GM18951 (cell line): ENCODE measurements at regions not wholly inside any gene's neighbourhood (a gene's known extent, or its start where the extent isn't known, plus 50 kb on each side); places are given as distances from the start of the nearest gene placed in this dataset.

ENCODE experiments used
- POLR2A ChIP-seq: IDR thresholded peaks from 4 replicates; pipeline ENCODE4 v1.6.1; 2011; ENCODE audit warnings: mild to moderate bottlenecking; ENCODE audit not compliant: insufficient read length, insufficient read depth; ENCODE audit errors: extremely low read depth
- in situ Hi-C: fragments of 300-500 bp; cut with MboI; formaldehyde crosslinking; loops from one replicate; pipeline ENCODE4 v1.12.0; 2022; ENCODE audit warnings: low sequenced_read_pairs, mixed read lengths, inconsistent platforms; ENCODE audit not compliant: unreplicated experiment

DNA sequence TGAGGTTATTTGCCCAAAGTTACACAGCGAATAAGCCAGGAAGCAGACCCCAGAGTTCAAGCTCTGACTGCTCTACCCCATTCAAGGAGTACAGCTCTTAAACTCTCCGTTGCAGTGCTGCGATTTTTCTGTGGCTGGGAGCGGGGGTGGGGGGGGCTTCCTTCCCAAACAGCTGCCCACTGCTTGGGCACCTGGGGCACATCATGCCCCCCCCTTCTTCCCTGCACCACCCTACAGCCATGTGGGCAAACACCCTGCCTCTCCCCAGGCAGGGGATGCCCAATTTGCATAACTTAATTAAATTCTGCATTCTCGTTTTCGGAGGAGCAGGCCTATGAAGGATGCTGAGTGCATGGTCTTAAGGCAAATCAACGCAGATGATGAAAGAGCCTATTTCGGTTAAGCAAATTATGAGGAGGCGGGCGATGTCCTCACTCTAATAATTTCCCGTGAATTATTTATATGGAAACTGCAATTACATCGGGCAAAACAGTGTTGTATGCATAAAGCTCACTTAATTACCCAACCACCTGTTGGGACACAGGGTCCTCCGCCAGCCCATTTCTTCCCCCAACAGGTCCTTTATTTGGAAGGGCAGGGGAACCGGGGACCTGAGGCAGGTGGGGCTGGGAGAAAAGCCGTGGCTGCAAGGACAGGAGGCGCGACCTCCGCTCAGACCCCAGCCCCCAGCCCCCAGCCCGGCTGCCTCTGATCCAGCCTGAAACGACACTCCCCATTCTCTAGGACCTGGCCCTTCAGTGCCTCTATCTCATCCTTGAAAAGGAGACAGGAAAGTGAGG lies 610.5 kb downstream of the BUD13 start:
- TF ChIP-seq POLR2A = no peak
- in situ Hi-C loops = no loop called here

DNA sequence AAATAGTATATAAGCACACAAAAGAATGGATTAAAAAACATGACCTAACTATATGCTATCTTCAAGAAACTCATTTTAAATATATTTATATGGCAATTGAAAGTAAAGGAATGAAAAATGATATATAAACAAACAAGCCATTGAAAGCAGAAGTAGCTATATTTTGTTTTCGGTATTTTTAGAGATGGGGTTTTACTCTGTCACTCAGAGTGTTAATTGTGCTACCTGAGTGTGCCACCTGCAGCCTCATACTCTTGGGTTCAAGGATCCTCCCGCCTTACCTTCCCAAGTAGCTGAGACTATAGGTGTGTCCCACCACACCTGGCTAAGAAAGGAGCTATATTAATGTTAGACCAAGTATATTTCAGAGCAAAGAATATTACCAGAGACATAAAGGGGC lies 624.1 kb downstream of the BUD13 start:
- in situ Hi-C loops = no loop called here

DNA sequence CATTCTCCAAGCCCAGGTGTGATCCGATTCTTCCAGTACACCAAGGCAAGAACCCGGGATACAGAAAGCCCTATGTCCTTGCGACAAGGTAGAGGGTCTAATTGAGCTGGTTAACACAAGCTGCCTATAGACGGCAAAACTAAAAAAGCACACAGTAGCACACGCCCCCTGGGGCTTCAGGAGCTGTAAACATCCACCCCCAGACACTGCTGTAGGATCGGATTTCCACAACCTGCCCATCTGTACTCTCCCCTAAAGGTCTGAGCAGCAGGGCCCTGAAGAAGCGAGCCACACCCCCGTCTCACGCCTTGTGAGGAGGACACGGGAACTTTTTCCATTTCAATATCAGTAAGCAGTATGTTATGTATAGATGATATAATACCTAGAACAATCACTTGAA lies 624.7 kb downstream of the BUD13 start:
- TF ChIP-seq POLR2A = no peak
- in situ Hi-C loops = no loop called here

More for the DNA sequence above, 624.1 kb downstream of the BUD13 start:
- TF ChIP-seq POLR2A = no peak

DNA sequence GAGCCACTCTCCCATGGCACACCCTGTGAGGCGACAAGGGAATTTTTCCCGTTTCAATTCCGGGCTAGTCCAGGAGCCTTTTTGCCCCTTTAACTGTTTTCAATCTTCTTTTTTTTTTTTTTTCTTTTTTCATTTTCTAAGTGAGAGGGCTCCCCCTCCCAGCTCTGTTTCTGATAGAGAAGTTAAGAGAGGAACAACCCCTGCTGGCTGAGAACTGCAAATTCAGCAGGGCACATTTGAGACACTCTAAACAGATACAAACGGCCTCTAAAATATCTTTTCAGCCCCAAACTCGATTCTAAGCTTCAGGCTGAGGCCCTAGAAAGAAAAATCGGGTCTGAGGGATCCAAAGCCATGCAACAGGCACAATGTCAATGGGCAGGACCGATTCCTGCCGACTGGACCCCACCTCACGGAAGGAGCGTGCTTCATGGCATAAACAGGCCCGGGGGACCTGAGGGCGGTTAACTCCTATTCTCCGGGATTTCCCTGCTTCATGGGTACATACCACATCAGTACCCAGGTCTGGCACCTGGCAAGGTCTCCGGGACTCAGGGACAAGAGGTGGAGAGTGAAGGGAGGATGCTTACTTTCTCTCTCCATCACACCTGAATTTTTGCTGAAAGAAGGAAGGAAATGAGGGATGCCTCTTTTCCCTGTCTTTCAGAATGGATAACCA lies 627.5 kb downstream of the BUD13 start:
- TF ChIP-seq POLR2A = no peak
- in situ Hi-C loops = no loop called here

DNA sequence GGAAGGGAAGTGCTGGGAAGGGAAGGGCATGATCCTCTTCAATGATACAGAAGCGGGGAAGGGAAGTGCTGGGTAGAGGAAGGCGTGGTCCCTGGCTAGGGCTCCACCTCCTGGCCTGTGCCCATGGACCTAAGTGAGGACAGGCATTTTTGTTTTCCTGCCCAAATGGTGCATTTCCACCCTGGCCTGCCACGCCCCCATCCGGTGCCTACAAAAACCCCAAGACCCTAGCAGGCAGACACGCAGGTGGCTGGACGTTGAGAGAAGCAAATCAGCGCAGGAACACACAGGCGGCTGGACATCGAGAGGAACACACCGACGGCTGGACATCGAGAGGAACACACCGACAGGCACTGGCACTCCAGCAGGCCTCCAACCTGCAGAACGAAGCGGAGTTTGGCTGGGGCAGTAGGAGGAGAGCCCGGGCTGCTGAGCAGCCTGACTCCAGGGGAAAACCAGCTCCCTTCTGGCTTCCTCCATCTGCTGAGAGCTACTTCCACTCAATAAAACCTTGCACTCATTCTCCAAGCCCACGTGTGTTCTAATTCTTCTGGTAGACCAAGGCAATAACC lies 628.3 kb downstream of the BUD13 start:
- in situ Hi-C loops = no loop called here
- TF ChIP-seq POLR2A = no peak

DNA sequence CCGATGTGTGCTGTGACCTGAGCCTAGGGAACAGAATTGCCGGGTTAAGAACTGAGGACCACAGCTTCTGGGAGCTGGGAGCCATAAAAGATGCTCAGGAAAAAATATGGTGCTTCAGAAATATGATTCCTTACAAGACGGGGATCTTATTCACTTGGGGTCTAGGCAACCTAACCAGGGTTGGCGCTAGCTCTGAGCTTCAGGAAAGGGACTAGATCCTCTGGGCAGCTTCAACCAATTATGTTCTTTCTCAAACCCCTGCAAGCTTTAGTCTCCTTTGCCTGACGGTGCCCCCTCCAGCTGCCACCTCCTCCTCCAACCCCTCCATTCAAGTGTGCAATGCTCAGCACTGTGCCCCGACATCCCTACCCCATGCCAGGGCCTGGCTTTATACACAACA lies 634.1 kb upstream of the CADM1 start:
- in situ Hi-C loops = no loop called here

DNA sequence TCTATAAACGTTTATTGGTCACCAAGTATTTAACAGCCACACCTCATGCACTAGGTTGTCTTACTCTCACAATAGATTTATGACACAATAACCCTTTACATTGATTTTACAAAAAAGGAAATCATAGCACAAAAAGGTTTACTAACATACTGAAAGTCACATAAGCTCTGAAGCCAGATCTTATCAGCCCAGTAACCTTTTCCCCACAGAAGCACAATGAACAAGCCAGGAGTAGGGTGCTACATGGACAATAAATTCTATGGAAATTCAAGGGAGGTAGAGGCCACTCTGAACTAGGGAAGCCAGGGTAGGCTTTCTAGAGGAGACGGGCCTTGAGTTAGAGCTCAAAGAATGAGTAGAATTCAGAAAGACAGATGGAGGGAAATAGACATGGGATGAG lies 633.5 kb upstream of the CADM1 start:
- no peak for TF ChIP-seq POLR2A
- in situ Hi-C loops = no loop called here

More for the DNA sequence above, 634.1 kb upstream of the CADM1 start:
- TF ChIP-seq POLR2A = no peak

DNA sequence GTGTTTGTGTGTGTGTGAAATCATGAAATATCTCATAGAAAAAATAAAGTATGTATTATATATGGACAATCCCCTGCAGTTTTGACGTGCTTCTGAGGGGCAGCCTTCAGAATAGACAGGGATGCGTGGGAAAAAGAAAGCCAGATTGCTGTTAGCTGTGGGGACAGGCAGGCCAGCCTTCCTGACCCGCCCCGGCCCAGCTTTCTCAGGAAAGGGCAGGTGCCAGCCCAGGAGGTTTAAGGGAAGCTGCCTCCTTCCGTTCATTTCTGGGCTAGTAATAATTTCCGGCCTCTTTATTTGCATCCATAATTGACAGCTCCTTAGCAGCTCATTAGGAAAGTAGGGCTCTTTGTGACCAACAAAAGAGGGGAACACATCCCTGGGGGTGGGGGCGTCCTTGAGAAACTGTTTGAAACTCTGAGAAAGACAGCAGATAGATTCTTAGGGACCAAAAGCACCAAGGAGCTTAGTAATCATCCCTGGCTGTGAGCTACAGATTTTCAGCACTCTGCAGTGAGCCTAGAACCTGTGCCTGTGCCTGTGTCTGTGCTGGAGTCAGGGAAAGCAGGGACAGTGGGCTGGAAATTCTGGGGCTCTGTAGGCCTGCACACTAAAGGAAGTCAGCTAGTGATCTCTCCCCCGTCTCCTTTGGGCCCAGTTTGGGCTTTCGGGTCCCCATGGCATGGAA lies 632.9 kb upstream of the CADM1 start:
- in situ Hi-C loops = no loop called here
- no peak for TF ChIP-seq POLR2A

DNA sequence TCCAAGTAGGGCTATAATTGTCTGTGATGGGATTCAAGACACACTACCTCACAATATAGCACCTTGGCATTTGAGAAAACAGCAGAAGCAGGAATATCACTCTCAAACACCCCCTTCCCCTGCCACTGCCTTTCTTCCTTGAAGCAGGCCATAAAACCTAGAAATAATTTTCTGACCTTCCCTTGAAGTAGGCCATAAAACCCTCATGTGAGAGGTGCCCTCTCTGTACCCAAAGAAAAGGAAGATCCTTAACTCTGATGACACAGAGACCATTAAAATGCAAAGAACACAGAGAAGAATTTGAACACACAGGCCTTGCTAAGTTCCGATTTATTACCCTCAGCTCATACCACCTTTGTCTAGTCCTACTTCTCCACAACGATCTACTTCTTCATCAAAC lies 631.7 kb upstream of the CADM1 start:
- no peak for TF ChIP-seq POLR2A
- in situ Hi-C loops = no loop called here

DNA sequence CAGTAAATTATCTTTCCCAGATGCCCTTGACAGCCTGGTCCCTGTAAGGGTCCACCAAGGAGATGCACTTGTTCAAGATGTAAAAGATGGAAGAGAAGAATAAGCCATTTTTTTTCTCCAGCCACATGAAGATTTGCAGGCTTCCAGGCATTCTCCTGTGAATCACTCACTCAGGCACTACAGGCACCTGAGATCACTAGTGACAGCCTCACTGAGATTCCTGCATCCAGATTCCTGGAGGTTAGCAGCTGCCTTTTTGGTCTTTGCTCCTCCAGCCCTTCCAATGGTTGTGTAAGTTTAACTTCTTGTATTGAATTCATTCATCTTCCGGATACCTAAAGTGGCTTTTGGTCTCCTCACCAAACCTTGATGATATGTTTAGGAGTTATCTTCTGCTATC lies 630.2 kb upstream of the CADM1 start:
- in situ Hi-C loops = no loop called here
- TF ChIP-seq POLR2A = no peak

DNA sequence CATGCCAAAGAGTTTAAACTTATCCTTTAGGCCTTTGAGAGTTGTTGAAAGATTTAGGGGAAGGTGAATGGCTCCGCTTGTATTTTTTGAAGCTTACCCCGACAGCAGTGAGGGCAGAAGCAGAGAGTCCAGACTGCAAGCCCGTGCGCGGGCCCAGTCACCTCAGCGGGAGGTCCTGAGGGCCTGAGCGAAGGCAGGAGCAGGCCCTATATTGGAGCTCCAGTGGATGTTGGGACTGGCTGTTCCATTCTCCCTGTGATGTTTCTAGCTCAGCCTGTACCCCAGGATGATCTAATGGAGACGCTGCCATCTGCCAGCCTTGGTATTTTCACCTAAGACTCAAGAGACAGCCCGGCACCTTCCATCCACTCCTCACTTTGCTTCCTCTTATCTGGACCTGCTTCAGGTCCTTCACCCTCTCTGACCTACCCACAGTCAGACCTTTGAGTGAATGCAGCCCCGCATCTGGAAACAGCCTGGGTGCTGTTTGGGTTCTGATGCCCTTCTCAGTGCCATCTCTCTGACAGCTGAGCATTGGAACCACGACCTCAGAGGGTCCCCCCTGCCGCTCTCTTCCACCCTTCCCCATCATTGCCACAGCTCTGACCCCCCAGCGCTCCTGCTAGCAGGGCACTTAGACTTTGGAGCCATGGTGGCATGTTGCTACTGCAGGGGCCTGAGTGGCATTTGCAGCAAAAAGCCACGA lies 628.2 kb upstream of the CADM1 start:
- in situ Hi-C loops = no loop called here

DNA sequence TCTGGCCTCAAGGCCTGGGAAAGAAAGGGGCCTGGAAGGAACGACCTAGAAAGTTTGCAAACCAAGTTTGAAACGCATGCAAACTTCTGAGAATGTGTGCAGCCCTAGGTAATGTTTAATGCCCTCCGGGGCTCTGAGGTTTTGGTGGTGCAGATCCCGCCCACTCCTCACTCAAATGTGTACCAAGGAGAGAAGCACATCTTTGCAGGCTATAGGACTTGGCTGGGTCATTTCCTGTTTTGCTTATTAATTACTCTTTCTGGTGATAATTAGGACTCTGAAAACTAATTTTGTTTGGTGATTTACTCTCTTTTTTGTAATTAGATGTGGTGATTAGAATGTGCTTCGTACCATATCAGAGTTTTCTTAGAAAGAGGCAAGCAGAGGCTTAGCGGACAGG lies 625.9 kb upstream of the CADM1 start:
- TF ChIP-seq POLR2A = no peak
- in situ Hi-C loops = no loop called here

More for the DNA sequence above, 628.2 kb upstream of the CADM1 start:
- no peak for TF ChIP-seq POLR2A

DNA sequence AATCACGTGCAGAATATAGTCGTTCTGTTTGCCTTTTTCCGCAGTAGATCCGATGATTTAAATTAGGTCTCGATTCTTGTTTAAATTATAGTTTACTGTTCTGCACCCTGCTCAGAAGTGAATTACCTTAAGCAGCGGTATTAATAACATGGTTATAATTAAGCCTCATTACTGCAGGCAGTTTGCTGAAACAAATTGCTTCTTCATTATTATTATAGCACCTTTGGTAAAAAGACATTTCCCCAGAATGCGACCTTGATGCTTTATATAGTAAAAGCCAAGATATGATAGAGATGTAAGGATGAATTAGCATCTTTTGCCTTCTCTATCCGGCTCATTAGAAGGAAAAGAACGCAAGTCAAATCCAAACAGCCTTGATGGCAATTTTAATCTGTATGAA lies 625.2 kb upstream of the CADM1 start:
- in situ Hi-C loops = no loop called here

More for the DNA sequence above, 625.2 kb upstream of the CADM1 start:
- no peak for TF ChIP-seq POLR2A
